Gastrocnemius medialis (tissue), 4 donors: ENCODE measurements at regions not wholly inside any gene's neighbourhood (a gene's known extent, or its start where the extent isn't known, plus 50 kb on each side); places are given as distances from the start of the nearest gene placed in this dataset.

Experiments used
- ATAC-seq, 2 donors: fragments of 150-250 bp; one replicate each; pipeline ENCODE4 v1.9.1; 2016
- DNase-seq, 2 donors: peaks; one replicate each; pipeline ENCODE4 v3.0.0-alpha.2; 2019
- H3K27ac ChIP-seq, 4 donors: fragments of 200-600 bp; sonication (generic); 1 replicate in 1 of 4; 2 replicates in 3 of 4; pipeline ENCODE4 v1.5.1; 2016 to 2018; ENCODE audit warnings: mild to moderate bottlenecking in 2 of 4, moderate library complexity in 1 of 4
- H3K27me3 ChIP-seq, 3 donors: fragments of 200-600 bp; sonication (generic) in 2 of 3; 1 replicate in 1 of 3; 2 replicates in 2 of 3; pipeline versions ENCODE4 v1.5.1 to v1.6.0; 2016 to 2019; ENCODE audit warnings: mild to moderate bottlenecking in 1 of 3, moderate library complexity in 1 of 3
- H3K36me3 ChIP-seq, 2 donors: fragments of 200-600 bp; sonication (generic) in 1 of 2; one replicate each; pipeline ENCODE4 v1.5.1; 2017 to 2018
- H3K4me1 ChIP-seq, 2 donors: fragments of 200-600 bp; sonication (generic) in 1 of 2; one replicate each; pipeline ENCODE4 v1.5.1; 2016 to 2017; ENCODE audit warnings: mild to moderate bottlenecking in 2 of 2
- H3K4me3 ChIP-seq, 4 donors: fragments of 200-600 bp; sonication (generic) in 3 of 4; 1 replicate in 1 of 4; 2 replicates in 3 of 4; pipeline ENCODE4 v1.5.1; 2016 to 2019; ENCODE audit warnings: mild to moderate bottlenecking in 2 of 4
- H3K9me3 ChIP-seq, 3 donors: fragments of 200-600 bp; sonication (generic) in 2 of 3; 1 replicate in 1 of 3; 2 replicates in 2 of 3; pipeline ENCODE4 v1.5.1; 2016 to 2019
- POLR2A ChIP-seq, 2 donors: fragments of 450-650 bp; IDR thresholded peaks; one replicate each; pipeline ENCODE4 v1.6.1; 2017; ENCODE audit warnings: antibody characterized with exemption in 2 of 2, mild to moderate bottlenecking in 2 of 2, moderate library complexity in 2 of 2
- in situ Hi-C, 4 donors: fragments of 200-750 bp; cut with MboI; loops; one replicate each; pipeline versions ENCODE4 v1.15.0 to v1.8.0; 2017; ENCODE audit warnings: low sequenced_read_pairs in 4 of 4
- intact Hi-C: fragments of 100-400 bp; cut with DNase I; formaldehyde crosslinking; loops from one replicate; pipeline ENCODE4 v1.15.1; 2023; ENCODE audit warnings: low total_unique reads
- TF ChIP-seq, protein P1 (sequence below), 5 experiments: fragments of 450-650 bp in 3 of 5; fragments of 200-600 bp in 2 of 5; sonication (generic) in 2 of 5; IDR thresholded peaks in 4 of 5; conservative IDR thresholded peaks in 1 of 5; 1 replicate in 4 of 5; 2 replicates in 1 of 5; pipeline ENCODE4 v1.5.1; 2016 to 2019; ENCODE audit warnings: antibody characterized with exemption in 5 of 5, mild to moderate bottlenecking in 3 of 5, moderate library complexity in 3 of 5

- intact Hi-C loops (no loop called here), in situ Hi-C loops (no loop called here)
- DNase-seq = no peak
- H3K4me1 ChIP-seq = no peaks in the 10 kb centered on the region
- H3K27me3 ChIP-seq = no peaks in the 10 kb centered on the region
- no peak overlapping the region for H3K4me3 ChIP-seq
- H3K27ac ChIP-seq = no peak overlapping the region
- no peaks in the 10 kb centered on the region for H3K36me3 ChIP-seq
- H3K9me3 ChIP-seq = no peaks in the 10 kb centered on the region
- TF ChIP-seq, protein P1, sequence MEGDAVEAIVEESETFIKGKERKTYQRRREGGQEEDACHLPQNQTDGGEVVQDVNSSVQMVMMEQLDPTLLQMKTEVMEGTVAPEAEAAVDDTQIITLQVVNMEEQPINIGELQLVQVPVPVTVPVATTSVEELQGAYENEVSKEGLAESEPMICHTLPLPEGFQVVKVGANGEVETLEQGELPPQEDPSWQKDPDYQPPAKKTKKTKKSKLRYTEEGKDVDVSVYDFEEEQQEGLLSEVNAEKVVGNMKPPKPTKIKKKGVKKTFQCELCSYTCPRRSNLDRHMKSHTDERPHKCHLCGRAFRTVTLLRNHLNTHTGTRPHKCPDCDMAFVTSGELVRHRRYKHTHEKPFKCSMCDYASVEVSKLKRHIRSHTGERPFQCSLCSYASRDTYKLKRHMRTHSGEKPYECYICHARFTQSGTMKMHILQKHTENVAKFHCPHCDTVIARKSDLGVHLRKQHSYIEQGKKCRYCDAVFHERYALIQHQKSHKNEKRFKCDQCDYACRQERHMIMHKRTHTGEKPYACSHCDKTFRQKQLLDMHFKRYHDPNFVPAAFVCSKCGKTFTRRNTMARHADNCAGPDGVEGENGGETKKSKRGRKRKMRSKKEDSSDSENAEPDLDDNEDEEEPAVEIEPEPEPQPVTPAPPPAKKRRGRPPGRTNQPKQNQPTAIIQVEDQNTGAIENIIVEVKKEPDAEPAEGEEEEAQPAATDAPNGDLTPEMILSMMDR (IDR thresholded peaks at IDR 0.05 in 4 of 5, conservative IDR thresholded peaks at IDR 0.05 in 1 of 5) = no peak
- TF ChIP-seq POLR2A (IDR thresholded peaks at IDR 0.05) = no peak
- ATAC-seq = no peak
Observed at GRCh38 chrX:97700547-97700946, 816.8 kb downstream of the RPA4 start.

- H3K36me3 ChIP-seq = no peaks in the 10 kb centered on the region
- DNase-seq (no peak), ATAC-seq (no peak)
- no peaks in the 10 kb centered on the region for H3K9me3 ChIP-seq
- no peaks in the 10 kb centered on the region for H3K27me3 ChIP-seq
- no peak for TF ChIP-seq POLR2A (IDR thresholded peaks at IDR 0.05)
- TF ChIP-seq, protein P1 (IDR thresholded peaks at IDR 0.05 in 4 of 5, conservative IDR thresholded peaks at IDR 0.05 in 1 of 5) = no peak
- in situ Hi-C loops (no loop called here), intact Hi-C loops (no loop called here)
- H3K27ac ChIP-seq = no peak overlapping the region
- no peak overlapping the region for H3K4me3 ChIP-seq
- H3K4me1 ChIP-seq = no peaks in the 10 kb centered on the region
Observed at GRCh38 chrX:97704474-97704873, 820.8 kb downstream of the RPA4 start.

GRCh38 chrX:97704881-97705280 lies 821.2 kb downstream of the RPA4 start:
- DNase-seq (no peak), ATAC-seq (no peak)
- TF ChIP-seq, protein P1 (IDR thresholded peaks at IDR 0.05 in 4 of 5, conservative IDR thresholded peaks at IDR 0.05 in 1 of 5) = no peak
- TF ChIP-seq POLR2A (IDR thresholded peaks at IDR 0.05) = no peak
- Histone ChIP-seq H3K4me1 (no peaks in the 10 kb centered on the region), H3K36me3 (no peaks in the 10 kb centered on the region), H3K27me3 (no peaks in the 10 kb centered on the region), H3K27ac (no peak overlapping the region), H3K4me3 (no peak overlapping the region), H3K9me3 (no peaks in the 10 kb centered on the region)
- intact Hi-C loops (no loop called here), in situ Hi-C loops (no loop called here)

- ATAC-seq (no peak), DNase-seq (no peak)
- H3K27me3 ChIP-seq = no peaks in the 10 kb centered on the region
- no peaks in the 10 kb centered on the region for H3K4me1 ChIP-seq
- H3K36me3 ChIP-seq = no peaks in the 10 kb centered on the region
- H3K27ac ChIP-seq = no peak overlapping the region
- no peak overlapping the region for H3K4me3 ChIP-seq
- in situ Hi-C loops (no loop called here), intact Hi-C loops (no loop called here)
- H3K9me3 ChIP-seq = no peaks in the 10 kb centered on the region
- no peak for TF ChIP-seq POLR2A (IDR thresholded peaks at IDR 0.05)
- TF ChIP-seq, protein P1 (IDR thresholded peaks at IDR 0.05 in 4 of 5, conservative IDR thresholded peaks at IDR 0.05 in 1 of 5) = no peak
Observed at GRCh38 chrX:97705936-97706335, 822.2 kb downstream of the RPA4 start.

- TF ChIP-seq, protein P1 (IDR thresholded peaks at IDR 0.05 in 4 of 5, conservative IDR thresholded peaks at IDR 0.05 in 1 of 5) = no peak
- no peak for TF ChIP-seq POLR2A (IDR thresholded peaks at IDR 0.05)
- Histone ChIP-seq H3K4me1 (no peaks in the 10 kb centered on the region), H3K9me3 (no peaks in the 10 kb centered on the region), H3K27ac (no peak overlapping the region), H3K36me3 (no peaks in the 10 kb centered on the region), H3K27me3 (no peaks in the 10 kb centered on the region), H3K4me3 (no peak overlapping the region)
- in situ Hi-C loops (no loop called here), intact Hi-C loops (no loop called here)
- ATAC-seq = no peak
- DNase-seq = no peak
Observed at GRCh38 chrX:97714072-97714471, 830.4 kb downstream of the RPA4 start.
